Ramos (cell line): ENCODE measurements at regions not wholly inside any gene's neighbourhood (a gene's known extent, or its start where the extent isn't known, plus 50 kb on each side); places are given as distances from the start of the nearest gene placed in this dataset.

Experiments used
- in situ Hi-C: fragments of 300-500 bp; cut with MboI; formaldehyde crosslinking; loops from one replicate; pipeline ENCODE4 v1.14.3; 2022; ENCODE audit warnings: low sequenced_read_pairs; ENCODE audit not compliant: unreplicated experiment

GRCh38 chr5:107294669-107295068 lies 376.1 kb downstream of the EFNA5 start:
- in situ Hi-C loops, result no loop called here

- in situ Hi-C loops, result no loop called here
Observed at GRCh38 chr5:107294211-107294550, 376.6 kb downstream of the EFNA5 start.

- in situ Hi-C loops, result no loop called here
Observed at GRCh38 chr5:107293541-107294210, 377.1 kb downstream of the EFNA5 start.

- in situ Hi-C loops, result no loop called here
Observed at GRCh38 chr5:107291866-107292265, 378.9 kb downstream of the EFNA5 start.

GRCh38 chr5:107290780-107291398 lies 379.8 kb downstream of the EFNA5 start:
- in situ Hi-C loops, result no loop called here

GRCh38 chr5:107289030-107289714 lies 381.6 kb downstream of the EFNA5 start:
- in situ Hi-C loops, result no loop called here

GRCh38 chr5:107286447-107287098 lies 384.2 kb downstream of the EFNA5 start:
- in situ Hi-C loops, result no loop called here

GRCh38 chr5:107285772-107286171 lies 385.0 kb downstream of the EFNA5 start:
- in situ Hi-C loops, result no loop called here

- in situ Hi-C loops, result no loop called here
Observed at GRCh38 chr5:107284822-107285525, 385.8 kb downstream of the EFNA5 start.

GRCh38 chr5:107282061-107282460 lies 388.7 kb downstream of the EFNA5 start:
- in situ Hi-C loops, result no loop called here

GRCh38 chr5:107278774-107279173 lies 392.0 kb downstream of the EFNA5 start:
- in situ Hi-C loops, result no loop called here

GRCh38 chr5:107277485-107278125 lies 393.1 kb downstream of the EFNA5 start:
- in situ Hi-C loops, result no loop called here

GRCh38 chr5:107275333-107275732 lies 395.4 kb downstream of the EFNA5 start:
- in situ Hi-C loops, result no loop called here

GRCh38 chr5:107274571-107274970 lies 396.2 kb downstream of the EFNA5 start:
- in situ Hi-C loops, result no loop called here

GRCh38 chr5:107272954-107273353 lies 397.8 kb downstream of the EFNA5 start:
- in situ Hi-C loops, result no loop called here

GRCh38 chr5:107272509-107272908 lies 398.2 kb downstream of the EFNA5 start:
- in situ Hi-C loops, result no loop called here

GRCh38 chr5:107271682-107272350 lies 398.9 kb downstream of the EFNA5 start:
- in situ Hi-C loops, result no loop called here

GRCh38 chr5:107270561-107270960 lies 400.2 kb downstream of the EFNA5 start:
- in situ Hi-C loops, result no loop called here

- in situ Hi-C loops, result no loop called here
Observed at GRCh38 chr5:107269678-107270077, 401.1 kb downstream of the EFNA5 start.

- in situ Hi-C loops, result no loop called here
Observed at GRCh38 chr5:107269256-107269655, 401.5 kb downstream of the EFNA5 start.
